ENCODE measurements at regions not wholly inside any gene's neighbourhood (a gene's known extent, or its start where the extent isn't known, plus 50 kb on each side); places are given as distances from the start of the nearest gene placed in this dataset.

DNA sequence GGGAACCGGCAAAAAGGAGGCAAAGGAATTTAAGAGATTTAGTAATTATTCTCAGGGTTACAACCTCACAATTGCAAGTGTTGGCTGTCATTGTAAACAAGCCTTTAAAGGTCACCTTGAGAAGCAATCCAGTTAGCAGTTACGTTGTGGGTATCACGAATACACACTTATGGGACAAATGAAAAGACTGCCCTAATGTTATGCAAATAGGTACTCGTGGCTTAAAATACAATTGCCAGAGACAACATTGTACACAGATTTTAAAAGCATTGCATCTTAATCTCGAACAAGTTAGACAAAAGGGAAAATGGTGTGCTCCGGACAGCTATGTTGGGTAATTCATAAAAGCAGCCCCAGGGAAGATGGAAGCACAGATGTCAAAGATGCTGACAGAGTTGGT lies 120.5 kb upstream of the ZC3H12A start:
- Mint-ChIP-seq H3K4me3 (no peak overlapping the region), H3K9me3 (no peaks in the 10 kb centered on the region), H3K27me3 (peaks cover 2% of the 10 kb centered on the region), H3K27ac (no peak overlapping the region), H3K4me1 (ENCODE audit: low read depth) (no peaks in the 10 kb centered on the region), H3K36me3 (ENCODE audit: low read depth) (no peaks in the 10 kb centered on the region)
- no peak for ATAC-seq
- DNase-seq, result no peak
- TF ChIP-seq, protein P1, sequence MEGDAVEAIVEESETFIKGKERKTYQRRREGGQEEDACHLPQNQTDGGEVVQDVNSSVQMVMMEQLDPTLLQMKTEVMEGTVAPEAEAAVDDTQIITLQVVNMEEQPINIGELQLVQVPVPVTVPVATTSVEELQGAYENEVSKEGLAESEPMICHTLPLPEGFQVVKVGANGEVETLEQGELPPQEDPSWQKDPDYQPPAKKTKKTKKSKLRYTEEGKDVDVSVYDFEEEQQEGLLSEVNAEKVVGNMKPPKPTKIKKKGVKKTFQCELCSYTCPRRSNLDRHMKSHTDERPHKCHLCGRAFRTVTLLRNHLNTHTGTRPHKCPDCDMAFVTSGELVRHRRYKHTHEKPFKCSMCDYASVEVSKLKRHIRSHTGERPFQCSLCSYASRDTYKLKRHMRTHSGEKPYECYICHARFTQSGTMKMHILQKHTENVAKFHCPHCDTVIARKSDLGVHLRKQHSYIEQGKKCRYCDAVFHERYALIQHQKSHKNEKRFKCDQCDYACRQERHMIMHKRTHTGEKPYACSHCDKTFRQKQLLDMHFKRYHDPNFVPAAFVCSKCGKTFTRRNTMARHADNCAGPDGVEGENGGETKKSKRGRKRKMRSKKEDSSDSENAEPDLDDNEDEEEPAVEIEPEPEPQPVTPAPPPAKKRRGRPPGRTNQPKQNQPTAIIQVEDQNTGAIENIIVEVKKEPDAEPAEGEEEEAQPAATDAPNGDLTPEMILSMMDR (IDR thresholded peaks at IDR 0.05), result no peak
- intact Hi-C loops (cut with micrococcal nuclease), result no loop called here
- POLR2A ChIA-PET, result no interaction called here
- CTCF ChIA-PET, result no interaction called here

DNA sequence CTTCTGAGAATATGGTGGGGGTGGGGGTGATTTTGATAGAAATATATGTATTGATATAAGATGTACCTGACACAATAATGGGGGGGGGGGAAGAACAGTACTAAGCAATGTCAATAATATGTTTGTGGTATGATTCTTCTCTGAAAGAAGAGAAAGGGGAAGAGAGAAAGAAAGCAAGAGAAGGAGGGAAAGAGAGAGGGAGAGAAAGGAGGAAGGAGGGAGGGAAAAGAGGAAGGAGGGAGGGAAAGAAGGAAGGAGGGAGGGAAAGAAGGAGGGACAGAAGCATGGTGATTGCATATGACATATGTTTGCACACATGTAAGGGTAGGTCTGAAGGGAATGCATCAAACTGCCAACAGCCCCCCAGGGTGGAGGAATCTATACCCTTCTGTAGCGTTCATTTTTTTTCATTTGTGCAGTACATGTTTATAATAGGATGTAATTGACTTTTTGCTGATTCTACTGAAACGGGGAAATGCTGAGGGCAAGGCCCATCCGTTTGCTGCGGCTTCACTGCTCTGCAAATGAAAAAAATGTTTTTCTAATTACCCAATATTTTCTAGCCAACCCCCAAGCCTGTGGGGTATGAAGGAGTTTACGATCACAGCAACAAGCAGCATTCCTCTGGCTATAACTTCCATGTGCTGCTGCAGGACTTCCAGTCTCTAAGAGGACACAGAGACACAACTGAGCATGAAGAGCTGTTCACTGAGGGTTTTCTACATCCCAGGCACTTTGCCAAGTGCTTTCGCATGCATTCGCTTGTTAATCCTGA lies 119.3 kb upstream of the ZC3H12A start:
- Mint-ChIP-seq H3K27me3 (peaks cover 8% of the 10 kb centered on the region), H3K27ac (no peak overlapping the region), H3K4me3 (no peak overlapping the region), H3K36me3 (ENCODE audit: low read depth) (no peaks in the 10 kb centered on the region), H3K4me1 (ENCODE audit: low read depth) (no peaks in the 10 kb centered on the region), H3K9me3 (no peaks in the 10 kb centered on the region)
- ChIA-PET CTCF (no interaction called here), POLR2A (interaction anchor here (0.8 kb wide), 1 partner anchor 892 kb away, joined by 3 read pairs; no protein-coding TSS in a partner anchor)
- TF ChIP-seq, protein P1 (IDR thresholded peaks at IDR 0.05), result no peak
- ATAC-seq (no peak), DNase-seq (no peak)
- intact Hi-C loops (cut with micrococcal nuclease), result no loop called here

DNA sequence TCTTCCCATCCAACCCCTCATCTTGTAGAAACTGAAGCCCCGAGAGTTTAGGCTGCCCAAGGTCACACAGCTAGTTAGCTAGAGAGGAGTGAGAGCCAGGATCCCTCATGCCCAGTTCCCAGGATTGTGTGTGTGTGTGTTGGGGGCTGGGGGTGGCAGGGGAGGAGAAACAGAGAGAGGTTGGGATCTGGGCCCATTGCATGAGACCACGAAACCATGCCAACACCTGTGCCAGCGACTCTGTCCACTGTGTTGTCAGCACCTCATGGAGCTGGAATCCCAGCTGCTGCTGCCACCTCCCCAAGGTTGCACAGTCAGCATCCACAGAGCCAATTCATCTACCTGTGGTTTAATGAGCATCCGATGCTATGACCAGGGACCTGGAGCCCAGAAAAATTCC lies 115.4 kb upstream of the ZC3H12A start:
- DNase-seq (no peak), ATAC-seq (no peak)
- Mint-ChIP-seq H3K9me3 (no peaks in the 10 kb centered on the region), H3K4me1 (ENCODE audit: low read depth) (no peaks in the 10 kb centered on the region), H3K36me3 (ENCODE audit: low read depth) (no peaks in the 10 kb centered on the region), H3K27me3 (peaks cover 17% of the 10 kb centered on the region), H3K4me3 (no peak overlapping the region), H3K27ac (no peak overlapping the region)
- intact Hi-C loops (cut with micrococcal nuclease), result no loop called here
- TF ChIP-seq, protein P1 (IDR thresholded peaks at IDR 0.05), result no peak
- POLR2A ChIA-PET, result no interaction called here
- CTCF ChIA-PET, result no interaction called here

DNA sequence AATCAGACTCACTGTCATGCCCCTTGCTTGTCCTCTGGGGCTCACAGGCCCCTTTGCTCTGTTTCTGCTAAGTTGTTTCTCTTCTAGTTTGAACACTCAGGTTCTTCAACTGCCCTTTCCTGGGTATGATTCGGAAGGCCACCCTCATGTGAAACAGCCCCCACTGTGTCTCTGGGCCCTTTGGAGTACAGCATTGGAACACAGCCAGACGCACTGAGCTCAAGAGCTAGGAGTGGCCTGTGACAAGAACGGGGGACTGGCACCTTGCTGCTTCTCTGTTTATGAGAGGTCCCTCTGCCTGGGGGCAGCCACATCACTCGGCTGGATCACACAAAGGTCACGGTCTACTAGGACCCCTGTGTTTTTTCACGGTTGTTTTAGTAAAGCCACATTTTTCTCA lies 114.4 kb upstream of the ZC3H12A start:
- Mint-ChIP-seq H3K4me1 (ENCODE audit: low read depth) (no peaks in the 10 kb centered on the region), H3K27me3 (peaks cover 19% of the 10 kb centered on the region), H3K4me3 (no peak overlapping the region), H3K27ac (no peak overlapping the region), H3K9me3 (no peaks in the 10 kb centered on the region), H3K36me3 (ENCODE audit: low read depth) (no peaks in the 10 kb centered on the region)
- TF ChIP-seq, protein P1 (IDR thresholded peaks at IDR 0.05), result no peak
- intact Hi-C loops (cut with micrococcal nuclease), result no loop called here
- ChIA-PET CTCF (no interaction called here), POLR2A (no interaction called here)
- DNase-seq (no peak), ATAC-seq (no peak)

DNA sequence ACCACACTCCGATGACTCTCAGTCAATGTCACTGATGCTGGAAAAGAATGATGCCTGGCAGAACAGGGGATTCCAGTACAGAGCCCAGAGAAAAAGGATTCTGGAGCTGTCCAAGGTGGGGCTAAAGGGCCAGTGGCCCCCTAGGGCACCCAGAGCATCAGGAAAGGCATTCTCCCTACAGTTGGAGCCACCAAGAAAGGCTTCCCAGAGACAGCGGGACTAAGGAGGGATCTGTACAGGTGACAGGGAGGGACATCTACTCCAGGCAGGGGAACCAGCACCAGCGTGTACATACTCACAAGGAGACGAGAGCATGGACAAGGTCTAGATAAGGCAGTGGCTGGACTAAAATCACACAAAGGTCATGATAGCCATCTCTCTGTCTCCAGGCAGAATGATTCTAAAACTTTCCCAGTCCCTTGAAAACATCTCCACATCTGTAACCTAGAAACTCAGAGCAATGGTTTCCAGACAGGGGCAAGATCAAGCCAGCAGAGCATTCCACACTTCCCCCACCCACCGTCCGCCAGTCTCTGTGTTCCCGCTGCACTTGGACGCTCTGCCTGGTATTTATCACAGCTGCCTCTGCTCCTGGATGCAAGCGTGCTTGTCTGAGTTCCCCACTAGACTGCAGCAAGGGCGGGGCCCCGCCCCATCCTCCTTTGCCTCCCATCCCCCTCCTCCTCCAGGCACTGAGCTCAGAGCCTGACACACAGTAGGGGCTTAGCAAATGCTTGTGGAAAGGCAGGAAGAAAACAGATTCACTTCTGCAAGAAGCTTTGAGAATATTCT lies 111.6 kb upstream of the ZC3H12A start:
- DNase-seq (no peak), ATAC-seq (no peak)
- ChIA-PET CTCF (no interaction called here), POLR2A (no interaction called here)
- TF ChIP-seq, protein P1 (IDR thresholded peaks at IDR 0.05), result no peak
- Mint-ChIP-seq H3K9me3 (no peaks in the 10 kb centered on the region), H3K36me3 (ENCODE audit: low read depth) (no peaks in the 10 kb centered on the region), H3K27ac (no peak overlapping the region), H3K4me3 (no peak overlapping the region), H3K4me1 (ENCODE audit: low read depth) (no peaks in the 10 kb centered on the region), H3K27me3 (peaks cover 19% of the 10 kb centered on the region)
- intact Hi-C loops (cut with micrococcal nuclease), result no loop called here
